Inflammatory macrophage (primary cell): ENCODE measurements at regions not wholly inside any gene's neighbourhood (a gene's known extent, or its start where the extent isn't known, plus 50 kb on each side); places are given as distances from the start of the nearest gene placed in this dataset.
"Not testable (repeated sequence)": the region's sequence is repeated elsewhere in the genome, so short reads cannot be mapped to it uniquely, and the experiment has no call there.

Experiments
- DNase-seq, 2 donors: peaks; one replicate each; pipeline ENCODE4 v3.0.0-alpha.2; 2020 to 2022

DNA sequence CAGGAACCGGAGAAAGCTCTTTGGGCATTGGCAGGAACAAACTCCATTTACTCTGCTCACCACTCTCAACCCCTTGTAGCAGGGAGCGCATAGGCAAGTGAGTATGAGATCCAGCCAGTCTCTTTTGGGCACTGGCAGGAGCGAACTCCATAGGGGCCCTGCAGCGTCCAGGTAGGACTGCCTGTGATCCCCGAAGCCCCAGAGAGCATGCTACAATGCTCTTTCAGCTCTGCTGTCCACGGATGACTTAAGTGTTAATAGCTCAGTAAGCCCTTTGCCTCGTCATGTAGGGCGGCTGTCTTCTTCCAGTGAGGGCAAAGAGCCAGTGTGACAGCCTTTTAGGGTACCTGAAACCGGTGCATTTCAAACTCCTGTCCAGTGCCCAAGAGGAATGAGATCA, 1525.6 kb upstream of the RAG2 start:
- DNase-seq, result no peak

DNA sequence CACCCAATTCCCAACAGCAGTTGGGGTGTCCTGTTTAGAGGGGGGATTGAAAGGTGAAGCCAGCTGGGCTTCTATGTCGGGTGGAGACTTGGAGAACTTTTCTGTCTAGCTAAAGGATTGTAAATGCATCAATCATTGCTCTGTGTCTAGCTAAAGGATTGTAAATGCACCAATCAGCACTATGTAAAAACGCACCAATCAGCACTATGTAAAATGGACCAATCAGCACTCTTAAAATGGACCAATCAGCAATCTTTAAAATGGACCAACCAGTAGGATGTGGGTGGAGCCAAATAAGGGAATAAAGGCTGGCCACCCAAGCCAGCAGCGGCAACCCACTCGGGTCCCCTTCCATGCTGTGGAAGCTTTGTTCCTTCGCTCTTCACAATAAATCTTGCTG, 1518.6 kb upstream of the RAG2 start:
- not testable (repeated sequence) for DNase-seq

- DNase-seq, result not testable (repeated sequence)
These were observed 1517.3 kb upstream of the RAG2 start for GRCh38 chr11:38115381-38115780.

DNA sequence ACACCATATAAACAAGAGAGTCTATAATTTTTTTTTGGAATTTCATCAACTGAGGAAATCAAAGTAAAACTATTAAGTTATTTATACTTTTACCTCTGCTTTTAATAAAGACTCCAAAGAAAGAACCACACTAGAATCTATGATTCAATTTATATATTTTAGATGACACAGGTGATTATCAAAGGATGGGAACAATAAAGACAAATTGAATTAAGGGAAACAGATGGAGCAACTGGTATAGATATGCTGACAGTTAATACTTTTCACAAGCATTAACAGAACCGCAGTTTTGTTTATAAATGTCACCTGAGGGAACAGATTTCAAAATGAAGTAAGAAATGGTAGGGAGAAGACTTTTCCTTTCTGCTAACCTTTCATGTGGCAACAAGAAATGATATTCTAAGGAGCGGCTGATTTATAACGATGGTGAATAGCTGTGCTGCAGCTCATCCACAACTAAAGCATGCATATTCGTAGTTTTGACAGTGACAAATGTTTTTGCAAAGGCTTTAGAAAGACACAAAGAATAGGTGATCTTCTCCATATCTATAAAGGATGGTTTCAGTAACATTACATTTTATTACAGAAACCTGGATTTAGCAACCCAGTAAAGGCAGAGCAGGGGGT, 1502.9 kb upstream of the RAG2 start:
- DNase-seq, result no peak

GRCh38 chr11:38095268-38095667, 1497.2 kb upstream of the RAG2 start:
- no peak for DNase-seq

DNA sequence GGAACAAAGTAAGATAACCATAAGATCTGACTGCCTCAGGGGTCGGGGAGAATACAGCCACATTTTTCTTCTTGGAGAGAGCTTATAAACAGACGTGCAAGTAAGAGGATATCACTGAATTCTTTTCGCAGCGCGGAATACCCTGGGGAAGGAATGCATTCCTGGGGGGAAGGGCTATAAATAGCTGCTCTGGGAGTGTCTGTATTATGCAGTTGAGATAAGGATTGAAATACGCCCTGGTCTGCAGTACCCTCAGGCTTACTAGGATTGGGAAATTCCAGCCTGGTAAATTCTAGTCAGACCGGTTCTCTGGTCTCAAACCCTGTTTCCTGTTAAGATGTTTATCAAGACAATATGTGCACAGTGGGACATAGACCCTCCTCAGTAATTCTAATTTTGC, 1491.7 kb upstream of the RAG2 start:
- DNase-seq, result no peak

GRCh38 chr11:38060920-38061319, 1462.9 kb upstream of the RAG2 start:
- DNase-seq, result no peak

DNA sequence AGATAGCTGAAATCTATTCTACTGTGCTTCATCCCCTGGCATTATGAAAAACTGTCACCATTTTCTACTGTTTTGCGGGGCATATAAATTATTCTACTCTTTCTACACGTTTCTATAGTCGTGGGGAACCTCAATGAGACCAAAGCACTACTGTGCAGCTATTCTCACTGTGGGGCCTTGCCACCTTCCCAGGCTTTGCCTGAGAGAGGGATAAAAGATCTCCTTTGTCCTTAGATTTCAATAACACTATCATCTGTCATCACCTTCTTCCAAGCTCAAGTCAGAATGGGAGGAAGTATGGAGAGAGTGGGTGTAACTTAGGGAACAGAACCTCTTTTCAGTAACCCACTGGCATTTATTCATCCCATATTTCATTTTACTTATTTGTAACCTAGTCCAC, 1462.1 kb upstream of the RAG2 start:
- no peak for DNase-seq

DNA sequence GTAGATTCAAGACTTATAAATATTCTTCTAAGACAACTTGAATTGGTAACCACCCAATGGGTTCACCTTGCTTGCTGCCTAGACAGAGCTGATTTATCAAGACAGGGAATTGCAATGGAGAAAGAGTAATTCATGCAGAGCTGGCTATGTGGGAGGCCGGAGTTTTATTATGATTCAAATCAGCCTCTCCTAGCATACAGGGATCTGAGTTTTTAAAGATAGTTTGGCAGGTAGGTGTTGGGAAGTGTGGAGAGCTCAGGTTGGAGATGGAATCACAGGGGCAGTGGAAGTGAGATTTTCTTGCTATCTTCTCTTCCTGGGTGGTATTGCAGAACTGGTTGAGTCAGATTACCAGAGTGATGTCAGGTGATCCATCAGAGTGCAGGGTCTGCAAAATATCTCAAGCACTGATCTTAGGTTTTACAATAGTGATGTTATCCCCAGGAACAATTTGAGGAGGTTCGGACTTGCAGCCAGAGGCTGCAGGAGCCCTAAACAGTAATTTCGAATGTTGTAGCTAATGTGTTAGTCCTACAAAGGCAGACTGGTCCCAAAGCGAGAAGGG, 1448.6 kb upstream of the RAG2 start:
- no peak for DNase-seq

- DNase-seq, result no peak
These were observed 1445.0 kb upstream of the RAG2 start for GRCh38 chr11:38043060-38043459.

- DNase-seq, result no peak
These were observed 1440.7 kb upstream of the RAG2 start for GRCh38 chr11:38038777-38039176.

- DNase-seq, result no peak
These were observed 1421.2 kb upstream of the RAG2 start for GRCh38 chr11:38019072-38019775.

DNA sequence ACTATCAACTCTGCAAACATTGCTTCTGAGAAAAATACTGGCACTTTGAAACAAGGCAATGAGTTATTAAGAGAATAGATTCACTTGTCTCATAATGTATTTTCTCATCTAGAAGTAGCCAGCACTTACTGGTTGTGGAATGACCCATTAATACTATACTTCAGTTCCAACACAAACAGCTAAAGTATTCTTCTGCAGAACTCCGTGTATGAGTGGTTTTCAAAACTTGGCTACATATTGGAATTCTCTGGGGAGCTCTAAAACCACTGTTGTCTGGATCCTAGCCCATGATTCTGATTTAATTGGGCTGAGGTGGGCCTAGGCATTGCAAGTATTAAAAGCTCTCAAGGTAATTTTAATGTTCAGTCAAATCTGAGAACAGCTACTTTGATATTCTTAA, 1416.4 kb upstream of the RAG2 start:
- DNase-seq, result no peak

DNA sequence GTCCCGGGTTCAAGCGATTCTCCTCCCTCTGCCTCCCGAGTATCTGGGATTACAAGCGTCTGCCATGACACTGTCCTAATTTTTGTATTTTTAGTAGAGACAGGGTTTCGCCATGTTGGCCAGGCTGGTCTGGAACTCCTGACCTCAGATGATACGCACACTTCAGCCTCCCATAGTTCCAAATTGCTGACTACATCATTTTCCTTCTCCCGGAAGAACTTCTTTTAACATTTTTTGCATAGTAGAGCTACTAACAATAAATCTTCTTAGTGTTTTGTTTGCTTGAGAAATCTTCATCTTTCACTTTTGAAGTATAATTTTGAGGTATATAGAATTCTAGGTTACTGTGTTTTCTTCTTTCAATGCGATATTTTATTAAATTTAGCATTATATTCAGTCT, 1415.1 kb upstream of the RAG2 start:
- no peak for DNase-seq

GRCh38 chr11:38011496-38011895, 1413.5 kb upstream of the RAG2 start:
- no peak for DNase-seq

DNA sequence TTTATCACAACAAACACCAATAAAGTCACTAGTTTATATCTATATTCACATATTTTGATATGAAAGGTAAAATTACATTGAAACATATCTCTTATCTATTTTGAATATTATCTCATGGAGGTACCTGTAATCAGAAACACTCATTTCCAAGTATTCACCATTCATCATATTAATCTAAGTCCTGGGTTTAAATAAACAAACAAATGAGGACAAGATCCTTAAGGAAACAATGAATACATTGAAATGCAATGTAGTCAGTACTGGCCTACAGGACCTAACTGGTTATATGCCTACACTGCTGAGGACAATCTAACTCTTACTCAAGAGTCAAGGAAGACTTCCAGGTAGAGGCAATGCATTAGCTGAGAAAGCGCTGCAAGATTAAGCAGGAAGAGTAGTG, 1411.9 kb upstream of the RAG2 start:
- DNase-seq, result no peak

DNA sequence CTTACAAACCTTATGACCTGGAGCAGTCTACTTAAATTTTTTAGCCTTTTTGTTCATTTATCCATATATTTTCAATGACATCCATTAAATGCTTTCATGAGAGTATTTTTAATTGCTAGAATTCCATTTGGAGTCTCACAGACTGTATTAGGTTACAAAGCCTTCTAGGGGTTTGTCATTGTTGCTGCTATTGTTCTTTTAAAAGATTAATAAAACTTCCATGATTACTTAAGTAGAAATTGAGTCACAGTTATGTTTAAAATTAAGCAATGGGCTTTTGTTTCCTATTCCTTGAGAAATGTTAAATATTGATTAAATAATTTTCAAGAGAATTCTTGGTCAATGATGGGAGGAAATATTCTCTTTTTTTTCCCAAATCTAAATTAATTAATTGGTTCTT, 1408.4 kb upstream of the RAG2 start:
- DNase-seq, result no peak

- DNase-seq, result no peak
These were observed 1407.6 kb upstream of the RAG2 start for GRCh38 chr11:38005597-38005996.

DNA sequence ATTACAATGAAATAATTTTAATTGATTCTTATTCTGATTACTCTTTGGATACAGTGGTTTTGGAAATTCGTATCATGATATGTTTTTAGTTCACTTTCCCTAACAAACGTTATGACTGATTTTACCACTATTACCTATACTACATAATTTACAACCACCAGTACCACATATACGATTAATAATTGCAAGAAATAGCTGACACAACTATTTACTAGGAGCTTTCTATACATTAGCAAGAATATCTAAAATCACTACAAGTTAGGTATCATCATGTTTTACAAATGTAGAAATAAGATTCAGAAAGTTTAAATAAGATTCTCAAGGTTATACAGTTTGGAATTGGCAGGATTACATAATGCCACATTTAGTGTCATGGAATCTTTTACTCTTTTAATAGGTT, 1401.1 kb upstream of the RAG2 start:
- DNase-seq, result no peak

GRCh38 chr11:37995886-37996285, 1397.8 kb upstream of the RAG2 start:
- DNase-seq, result no peak

DNA sequence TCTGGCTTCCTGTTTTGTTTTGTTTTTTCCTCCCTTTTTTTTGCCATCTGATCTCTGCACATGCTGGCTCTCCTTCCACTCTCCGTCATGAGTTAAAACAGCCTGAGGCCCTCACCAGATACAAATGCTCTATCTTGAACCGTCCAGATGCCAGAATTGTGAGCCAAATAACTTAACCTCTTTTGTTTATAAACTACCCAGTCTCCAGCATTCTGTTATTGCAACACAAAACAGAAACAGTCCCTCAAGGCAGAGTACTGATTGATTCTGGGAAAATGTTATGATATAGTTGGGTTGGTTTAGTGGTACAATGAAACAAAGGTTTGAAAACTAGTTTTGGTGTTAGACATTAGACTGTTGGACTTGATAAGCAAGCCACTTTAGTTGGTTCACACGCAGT, 1390.0 kb upstream of the RAG2 start:
- DNase-seq, result no peak

DNA sequence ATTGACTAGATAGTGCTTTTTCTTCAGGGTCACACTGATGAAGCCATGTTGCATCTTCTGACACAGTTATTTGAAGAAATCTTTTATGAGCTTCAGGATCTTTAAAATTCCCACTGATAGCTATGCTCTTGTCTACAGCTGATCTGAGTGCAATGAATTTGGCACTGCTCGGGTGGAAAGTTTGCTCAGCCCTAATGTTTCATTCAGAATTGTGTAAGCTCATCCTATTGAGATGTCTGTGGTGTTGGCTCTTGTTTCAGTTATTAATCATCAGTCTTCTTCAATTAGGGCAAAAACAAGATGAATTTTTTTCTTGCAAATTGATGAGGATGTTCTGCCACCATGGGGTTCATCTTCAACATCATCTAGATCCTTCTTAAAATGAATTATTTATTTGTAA, 1387.0 kb upstream of the RAG2 start:
- no peak for DNase-seq

GRCh38 chr11:37978647-37979046, 1380.6 kb upstream of the RAG2 start:
- no peak for DNase-seq

DNA sequence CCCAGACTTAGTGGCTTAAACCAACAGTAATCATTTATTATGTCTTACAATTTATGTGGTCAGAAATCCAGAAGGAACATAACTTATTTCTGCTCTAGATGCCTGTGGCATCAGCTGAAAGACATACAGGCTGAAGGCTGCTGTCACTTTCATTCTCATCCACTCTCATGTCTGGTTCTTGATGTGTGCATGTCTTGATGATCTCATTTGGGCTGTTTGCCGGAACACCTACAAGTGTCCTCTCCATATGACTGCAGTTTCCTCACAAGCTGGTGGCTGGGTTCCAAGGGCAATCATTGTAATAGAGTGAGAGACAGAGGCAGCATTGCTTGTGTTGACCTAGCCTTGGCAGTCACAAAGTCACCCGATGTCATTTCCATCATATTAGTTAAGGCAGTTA, 1375.9 kb upstream of the RAG2 start:
- DNase-seq, result no peak

GRCh38 chr11:37972691-37973090, 1374.7 kb upstream of the RAG2 start:
- DNase-seq, result no peak
